Endothelial cell of umbilical vein (primary cell): ENCODE measurements at regions not wholly inside any gene's neighbourhood (a gene's known extent, or its start where the extent isn't known, plus 50 kb on each side); places are given as distances from the start of the nearest gene placed in this dataset.

ENCODE experiments used
- CTCF ChIP-seq, 2 donors: IDR thresholded peaks; 1 replicate in 1 of 2; 2 replicates in 1 of 2; pipeline ENCODE4 v1.5.1; 2011; ENCODE audit warnings: low read length in 2 of 2, mild to moderate bottlenecking in 2 of 2, moderate library complexity in 2 of 2, control low read depth in 1 of 2, inconsistent platforms in 1 of 2, low read depth in 1 of 2; ENCODE audit not compliant: insufficient read depth in 1 of 2; ENCODE audit errors: extremely low read depth in 1 of 2
- EZH2 ChIP-seq: IDR thresholded peaks from 2 replicates; pipeline ENCODE4 v1.6.1; 2012; ENCODE audit warnings: borderline replicate concordance, low read depth, mild to moderate bottlenecking, moderate library complexity, low read length, inconsistent platforms; ENCODE audit not compliant: severe bottlenecking
- JUN ChIP-seq: IDR thresholded peaks from 2 replicates; pipeline ENCODE4 v1.6.1; 2011; ENCODE audit warnings: borderline replicate concordance, low read depth; ENCODE audit not compliant: insufficient read length, insufficient read depth
- MAX ChIP-seq: IDR thresholded peaks from 2 replicates; pipeline ENCODE4 v1.6.1; 2011; ENCODE audit not compliant: insufficient read depth, insufficient read length
- POLR2A ChIP-seq: IDR thresholded peaks from 2 replicates; pipeline ENCODE4 v1.6.1; 2012; ENCODE audit warnings: low read depth, mild to moderate bottlenecking, control low read depth, low read length
- POLR2AphosphoS5 ChIP-seq: IDR thresholded peaks from 2 replicates; pipeline ENCODE4 v1.6.1; 2012; ENCODE audit warnings: low read depth, mild to moderate bottlenecking, control low read depth, low read length, moderate library complexity; ENCODE audit not compliant: insufficient read depth

- TF ChIP-seq EZH2 (no peak), MAX (no peak), CTCF (IDR thresholded peaks at IDR 0.05; ENCODE audit: extremely low read depth in 1 of 2, insufficient read depth in 1 of 2, low read depth in 1 of 2, low read length in 2 of 2) (no peak), JUN (no peak), POLR2A (no peak), POLR2AphosphoS5 (no peak)
These were observed 130.8 kb downstream of the SAMD5 start for GRCh38 chr6:147639279-147639678.
